HL-60 (cell line): ENCODE measurements at regions not wholly inside any gene's neighbourhood (a gene's known extent, or its start where the extent isn't known, plus 50 kb on each side); places are given as distances from the start of the nearest gene placed in this dataset.

ENCODE experiments used
- DNase-seq, 2 experiments: peaks; one replicate each; pipeline ENCODE4 v3.0.0-alpha.2; 2010 to 2020; ENCODE audit warnings: low read depth in 1 of 2, low spot score in 1 of 2
- H3K27ac ChIP-seq: fragments of 250-450 bp; sonication (Bioruptor Pico); replicated peaks from 2 replicates; pipeline ENCODE4 v1.5.1; 2020; ENCODE audit warnings: mild to moderate bottlenecking, moderate library complexity
- H3K27me3 ChIP-seq: fragments of 250-450 bp; sonication (Bioruptor Pico); 2 replicates; pipeline ENCODE4 v1.5.1; 2021; ENCODE audit warnings: mild to moderate bottlenecking, moderate library complexity; ENCODE audit not compliant: insufficient read depth, poor library complexity, severe bottlenecking
- H3K4me3 ChIP-seq: replicated peaks from 2 replicates; pipeline ENCODE4 v1.5.1; 2011; ENCODE audit warnings: mild to moderate bottlenecking, control low read depth, low read length; ENCODE audit not compliant: insufficient read depth
- CTCF ChIP-seq: IDR thresholded peaks from one replicate; pipeline ENCODE4 v1.5.1; 2011; ENCODE audit warnings: low read length, control low read depth, inconsistent platforms; ENCODE audit not compliant: insufficient read depth
- GABPA ChIP-seq: IDR thresholded peaks from 2 replicates; pipeline ENCODE4 v1.6.1; 2012; ENCODE audit warnings: low read depth
- POLR2AphosphoS5 ChIP-seq: IDR thresholded peaks from 2 replicates; pipeline ENCODE4 v1.6.1; 2012; ENCODE audit warnings: low read depth
- REST ChIP-seq: IDR thresholded peaks from 2 replicates; pipeline ENCODE4 v1.6.1; 2012; ENCODE audit warnings: low read depth; ENCODE audit not compliant: insufficient replicate concordance
- SPI1 ChIP-seq: IDR thresholded peaks from 2 replicates; pipeline ENCODE4 v1.6.1; 2012; ENCODE audit warnings: low read depth, mild to moderate bottlenecking, borderline replicate concordance

GRCh38 chr11:103566116-103566515 lies 456.9 kb downstream of the DYNC2H1 start:
- Histone ChIP-seq H3K27ac (no peak overlapping the region), H3K27me3 (no peaks in the 10 kb centered on the region), H3K4me3 (no peak overlapping the region)
- no peak for DNase-seq
- no peak for TF ChIP-seq SPI1
- TF ChIP-seq POLR2AphosphoS5: no peak
- no peak for TF ChIP-seq GABPA
- no peak for TF ChIP-seq CTCF
- TF ChIP-seq REST: no peak

DNA sequence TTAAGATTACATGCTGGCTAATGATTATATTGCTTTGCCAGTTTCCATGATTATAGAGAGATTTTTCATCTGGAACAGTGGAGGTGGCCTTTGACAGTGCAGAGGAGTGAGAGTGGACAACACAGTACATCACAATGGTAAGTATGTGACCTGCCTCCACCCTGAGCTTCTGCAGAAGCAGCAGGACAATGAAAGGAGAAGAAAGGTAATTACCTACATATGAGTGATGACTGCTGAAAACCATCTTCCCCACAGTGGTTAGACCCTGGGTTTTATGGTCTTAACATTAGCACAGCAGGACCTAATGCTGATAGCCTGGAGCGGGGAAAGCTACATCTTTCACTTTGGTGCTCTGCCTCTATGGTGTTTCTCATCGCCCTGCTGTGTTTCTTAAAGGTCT lies 454.7 kb upstream of the DDI1 start:
- TF ChIP-seq REST (no peak), SPI1 (no peak), POLR2AphosphoS5 (no peak), CTCF (no peak)
- no peak for DNase-seq
- H3K27ac ChIP-seq: no peak overlapping the region
- no peaks in the 10 kb centered on the region for H3K27me3 ChIP-seq
- no peak overlapping the region for H3K4me3 ChIP-seq

- no peak overlapping the region for H3K4me3 ChIP-seq
- H3K27me3 ChIP-seq: no peaks in the 10 kb centered on the region
- no peak overlapping the region for H3K27ac ChIP-seq
- no peak for DNase-seq
- TF ChIP-seq SPI1 (no peak), REST (no peak), GABPA (no peak), CTCF (no peak), POLR2AphosphoS5 (no peak)
Observed at GRCh38 chr11:103582351-103582909, 454.0 kb upstream of the DDI1 start.
